Uterus (tissue), 2 donors: ENCODE measurements at regions not wholly inside any gene's neighbourhood (a gene's known extent, or its start where the extent isn't known, plus 50 kb on each side); places are given as distances from the start of the nearest gene placed in this dataset.

Experiments used
- CTCF ChIP-seq, 4 experiments: fragments of 200-600 bp in 2 of 4; fragments of 450-650 bp in 2 of 4; sonication (generic) in 2 of 4; IDR thresholded peaks; one replicate each; pipeline ENCODE4 v1.5.1; 2016 to 2019; ENCODE audit warnings: antibody characterized with exemption in 4 of 4, mild to moderate bottlenecking in 2 of 4, moderate library complexity in 1 of 4
- POLR2A ChIP-seq, 2 donors: fragments of 450-650 bp; IDR thresholded peaks; one replicate each; pipeline ENCODE4 v1.6.1; 2016; ENCODE audit warnings: antibody characterized with exemption in 2 of 2, mild to moderate bottlenecking in 1 of 2, moderate library complexity in 1 of 2

GRCh38 chr5:117433818-117434217 lies 859.2 kb upstream of the SEMA6A start:
- TF ChIP-seq POLR2A (IDR thresholded peaks at IDR 0.05) (no peak), CTCF (IDR thresholded peaks at IDR 0.05) (no peak)
